ENCODE measurements at regions not wholly inside any gene's neighbourhood (a gene's known extent, or its start where the extent isn't known, plus 50 kb on each side); places are given as distances from the start of the nearest gene placed in this dataset.

DNA sequence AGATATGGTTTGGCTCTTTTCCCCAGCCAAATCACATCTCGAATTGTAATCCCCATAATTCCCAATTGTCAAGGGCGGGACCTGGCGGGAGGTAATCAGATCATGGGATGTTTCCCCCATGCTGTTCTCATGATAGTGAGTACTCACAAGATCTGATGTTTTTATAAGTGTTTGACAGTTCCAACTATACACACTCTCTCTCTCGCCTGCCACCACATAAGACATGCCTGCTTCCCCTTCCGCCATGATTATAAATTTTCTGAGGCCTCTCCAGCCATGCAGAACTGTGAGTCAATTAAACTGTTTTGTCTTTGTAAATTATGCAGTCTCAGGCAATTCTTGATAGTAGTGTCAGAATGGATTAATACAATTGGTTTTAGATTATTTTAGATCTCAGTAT is 475.7 kb upstream of the CYLC2 start:
- TF ChIP-seq EZH2 (IDR thresholded peaks at IDR 0.05; ENCODE audit: low read depth), result no peak
- TF ChIP-seq, protein P1, sequence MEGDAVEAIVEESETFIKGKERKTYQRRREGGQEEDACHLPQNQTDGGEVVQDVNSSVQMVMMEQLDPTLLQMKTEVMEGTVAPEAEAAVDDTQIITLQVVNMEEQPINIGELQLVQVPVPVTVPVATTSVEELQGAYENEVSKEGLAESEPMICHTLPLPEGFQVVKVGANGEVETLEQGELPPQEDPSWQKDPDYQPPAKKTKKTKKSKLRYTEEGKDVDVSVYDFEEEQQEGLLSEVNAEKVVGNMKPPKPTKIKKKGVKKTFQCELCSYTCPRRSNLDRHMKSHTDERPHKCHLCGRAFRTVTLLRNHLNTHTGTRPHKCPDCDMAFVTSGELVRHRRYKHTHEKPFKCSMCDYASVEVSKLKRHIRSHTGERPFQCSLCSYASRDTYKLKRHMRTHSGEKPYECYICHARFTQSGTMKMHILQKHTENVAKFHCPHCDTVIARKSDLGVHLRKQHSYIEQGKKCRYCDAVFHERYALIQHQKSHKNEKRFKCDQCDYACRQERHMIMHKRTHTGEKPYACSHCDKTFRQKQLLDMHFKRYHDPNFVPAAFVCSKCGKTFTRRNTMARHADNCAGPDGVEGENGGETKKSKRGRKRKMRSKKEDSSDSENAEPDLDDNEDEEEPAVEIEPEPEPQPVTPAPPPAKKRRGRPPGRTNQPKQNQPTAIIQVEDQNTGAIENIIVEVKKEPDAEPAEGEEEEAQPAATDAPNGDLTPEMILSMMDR (conservative IDR thresholded peaks at IDR 0.05), result no peak
